ENCODE measurements at regions not wholly inside any gene's neighbourhood (a gene's known extent, or its start where the extent isn't known, plus 50 kb on each side); places are given as distances from the start of the nearest gene placed in this dataset.
"Not testable (repeated sequence)": the region's sequence is repeated elsewhere in the genome, so short reads cannot be mapped to it uniquely, and the experiment has no call there.

GRCh38 chr1:222948079-222948478 is 133.2 kb downstream of the DISP1 start:
- DNase-seq (ENCODE audit: low spot score): no peak

- no peak for DNase-seq (ENCODE audit: low spot score)
Measured at GRCh38 chr1:222950892-222951291, 136.1 kb downstream of the DISP1 start.

GRCh38 chr1:222953585-222953984 is 138.7 kb downstream of the DISP1 start:
- no peak for DNase-seq (ENCODE audit: low spot score)

DNA sequence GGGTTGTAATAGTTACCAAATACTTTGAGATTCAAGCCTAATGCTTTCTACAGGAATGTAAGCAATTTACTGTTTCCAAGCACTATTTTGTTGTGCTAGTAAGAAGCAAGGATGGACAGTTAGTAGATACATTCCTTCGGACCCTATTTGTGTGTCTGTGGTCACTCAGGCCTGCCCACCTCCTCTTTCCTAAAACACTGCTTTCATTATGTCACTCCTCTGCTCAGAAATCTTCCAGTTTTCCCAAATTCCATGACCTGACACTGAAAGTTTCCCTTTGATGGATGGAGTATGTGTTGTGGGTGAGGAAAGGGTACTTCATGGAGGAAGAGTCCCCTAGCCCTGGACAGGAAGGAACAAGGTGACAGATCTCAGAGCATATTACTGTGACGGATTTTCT is 141.1 kb downstream of the DISP1 start:
- DNase-seq (ENCODE audit: low spot score): no peak

GRCh38 chr1:222956601-222957000 is 141.8 kb downstream of the DISP1 start:
- DNase-seq (ENCODE audit: low spot score): no peak

GRCh38 chr1:222967466-222968240 is 152.8 kb downstream of the DISP1 start:
- no peak for DNase-seq (ENCODE audit: low spot score)

DNA sequence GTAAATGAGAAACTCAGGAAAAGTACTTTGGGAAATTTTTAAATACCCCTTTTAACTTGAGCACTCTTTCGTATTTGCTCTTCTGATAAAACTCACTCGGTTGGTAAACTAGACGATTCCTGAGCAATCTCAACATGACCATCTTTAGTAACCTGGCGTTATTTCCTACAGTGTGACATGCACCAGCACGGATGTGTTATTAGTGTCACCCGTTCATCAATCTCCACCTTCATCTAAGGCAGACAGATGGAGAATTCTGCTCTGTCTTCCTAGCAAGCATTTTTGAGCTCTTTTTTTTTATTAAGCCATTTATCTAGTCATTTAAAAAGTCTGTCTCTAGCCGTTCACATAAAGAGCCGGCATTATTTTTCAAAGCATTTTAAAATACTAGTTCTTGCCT is 155.2 kb downstream of the DISP1 start:
- DNase-seq (ENCODE audit: low spot score): no peak

DNA sequence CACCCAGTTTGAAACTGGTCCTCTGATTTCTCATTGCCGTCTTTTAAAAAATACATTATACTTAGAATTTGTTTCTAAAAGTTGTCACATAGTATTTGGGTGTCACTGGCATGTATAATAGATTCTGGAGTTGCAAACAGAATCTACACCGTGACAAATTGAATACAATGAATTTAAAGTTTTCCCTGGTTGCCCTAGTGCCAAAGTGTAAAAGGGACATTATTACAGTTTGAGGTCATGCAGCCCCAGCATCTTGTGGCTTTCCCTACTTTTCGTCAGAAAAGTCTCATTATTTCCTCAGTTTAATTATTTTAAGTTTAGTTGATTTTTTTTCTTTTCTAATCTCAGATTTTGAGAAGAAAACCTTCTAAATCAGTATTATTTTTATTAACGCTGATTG is 155.9 kb downstream of the DISP1 start:
- DNase-seq (ENCODE audit: low spot score): no peak

- no peak for DNase-seq (ENCODE audit: low spot score)
Measured at GRCh38 chr1:222971146-222971545, 156.3 kb downstream of the DISP1 start.

DNA sequence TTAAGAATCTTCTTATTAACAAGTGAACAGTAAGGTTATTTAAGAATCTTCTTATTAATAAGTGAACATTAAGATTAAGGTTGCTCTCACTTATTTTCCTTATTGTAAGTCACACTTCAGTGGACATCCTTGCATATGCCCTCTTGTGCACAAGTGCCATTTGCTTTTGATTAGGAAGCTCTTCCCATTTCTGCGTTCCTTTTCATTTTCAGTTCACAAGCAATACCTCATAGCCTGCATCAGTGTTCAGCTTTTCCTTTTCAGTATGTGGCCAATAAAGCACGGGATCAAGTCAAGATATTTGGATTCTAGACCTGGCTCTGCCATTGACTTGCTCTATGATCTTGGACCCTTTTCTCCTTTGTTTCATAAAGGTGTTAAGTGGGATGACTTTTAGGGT is 158.7 kb downstream of the DISP1 start:
- no peak for DNase-seq (ENCODE audit: low spot score)

GRCh38 chr1:222974496-222974895 is 159.7 kb downstream of the DISP1 start:
- DNase-seq (ENCODE audit: low spot score): no peak

GRCh38 chr1:222975472-222976122 is 160.8 kb downstream of the DISP1 start:
- DNase-seq (ENCODE audit: low spot score): no peak

DNA sequence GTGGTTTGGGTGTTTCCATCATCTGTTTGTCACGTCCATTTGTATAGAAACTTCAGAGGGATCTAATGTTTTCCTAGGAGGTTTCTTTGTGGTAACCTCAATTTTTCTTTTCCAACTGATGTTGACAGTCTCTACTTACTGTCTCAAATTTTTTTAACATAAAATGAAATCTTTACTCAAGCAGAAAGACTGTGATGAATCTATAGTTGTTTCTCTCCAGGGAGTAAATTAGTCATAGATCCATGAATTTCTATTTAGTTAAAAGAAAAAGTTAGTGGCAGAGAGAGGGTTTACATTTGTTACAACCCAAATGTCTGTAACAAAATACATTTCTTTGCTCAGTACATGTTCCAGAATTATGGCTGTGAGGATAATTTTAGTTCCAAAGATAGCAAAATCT is 161.6 kb downstream of the DISP1 start:
- no peak for DNase-seq (ENCODE audit: low spot score)

DNA sequence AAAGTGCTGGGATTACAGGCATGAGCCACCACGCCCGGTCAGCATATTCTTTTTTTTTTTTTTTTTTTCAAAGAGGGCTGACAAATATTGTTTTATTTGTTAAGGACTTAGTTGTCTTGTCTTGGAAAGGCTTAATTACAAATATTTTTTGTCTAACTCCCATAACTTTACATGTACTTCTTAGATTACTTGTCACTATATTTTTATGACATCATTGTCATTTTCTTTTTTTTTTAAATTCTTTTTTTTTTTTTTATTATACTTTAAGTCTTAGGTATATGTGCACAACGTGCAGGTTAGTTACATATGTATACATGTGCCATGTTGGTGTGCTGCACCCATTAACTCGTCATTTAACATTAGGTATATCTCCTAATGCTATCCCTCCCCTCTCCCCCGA is 162.5 kb downstream of the DISP1 start:
- not testable (repeated sequence) for DNase-seq (ENCODE audit: low spot score)

GRCh38 chr1:222979561-222979960 is 163.5 kb downstream of the TLR5 start:
- DNase-seq (ENCODE audit: low spot score): no peak

- DNase-seq (ENCODE audit: low spot score): no peak
Measured at GRCh38 chr1:222987674-222988076, 155.4 kb downstream of the TLR5 start.

DNA sequence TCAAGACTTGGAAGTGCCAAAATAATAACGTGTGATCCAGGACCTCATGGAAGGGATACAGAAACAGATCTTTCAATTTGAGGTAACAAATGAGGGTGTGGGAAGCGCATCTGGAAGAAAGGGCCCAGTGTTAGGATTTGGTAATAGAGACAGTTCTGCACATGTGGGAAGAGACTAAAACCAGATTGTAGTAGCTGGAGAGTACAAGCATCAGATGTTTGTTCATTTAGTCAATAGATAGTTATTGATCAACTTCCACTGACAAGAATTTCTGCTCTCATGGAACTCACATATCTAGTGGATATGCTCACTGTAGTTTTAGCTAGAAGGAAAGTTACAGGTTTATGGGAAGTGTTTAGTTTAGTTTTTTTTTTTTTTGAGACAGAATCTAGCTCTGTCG is 153.6 kb downstream of the TLR5 start:
- no peak for DNase-seq (ENCODE audit: low spot score)

DNA sequence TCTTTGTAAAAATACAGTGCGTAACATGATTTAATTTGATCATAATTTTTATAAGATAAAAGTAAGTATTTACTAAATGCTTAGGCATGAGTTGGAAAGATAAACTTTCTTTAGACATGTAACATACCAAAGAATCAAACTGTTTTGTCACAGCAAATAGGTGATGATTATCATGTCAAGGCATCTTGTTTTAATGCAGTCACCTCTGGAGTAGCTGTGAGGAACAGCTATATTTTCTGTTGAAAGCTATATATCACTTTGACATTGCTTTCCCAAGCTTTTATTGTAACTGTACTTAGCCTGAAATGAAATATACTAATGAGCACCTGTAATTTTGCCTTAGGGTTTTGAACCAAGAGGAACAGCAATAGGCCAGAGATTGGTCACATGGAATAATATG is 151.9 kb downstream of the TLR5 start:
- DNase-seq (ENCODE audit: low spot score): no peak

GRCh38 chr1:222991908-222992307 is 151.1 kb downstream of the TLR5 start:
- DNase-seq (ENCODE audit: low spot score): no peak

- DNase-seq (ENCODE audit: low spot score): no peak
Measured at GRCh38 chr1:222994511-222995235, 148.4 kb downstream of the TLR5 start.

DNA sequence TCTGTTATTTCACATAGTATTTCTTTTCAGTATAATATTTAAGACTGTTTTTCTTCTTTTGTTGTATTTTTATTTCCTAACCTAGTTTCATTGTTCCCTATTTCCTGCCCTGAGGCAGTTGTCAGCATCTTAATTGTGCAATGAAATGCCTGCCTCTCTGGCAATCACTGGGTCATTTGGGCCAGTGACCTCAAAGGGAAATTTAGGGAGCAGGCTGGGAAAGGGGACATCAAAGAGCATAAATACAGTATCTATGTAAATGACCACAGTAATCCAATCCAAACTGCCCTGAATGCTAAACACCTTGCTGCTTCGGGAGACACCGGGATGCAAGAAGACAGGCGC is 147.8 kb downstream of the TLR5 start:
- DNase-seq (ENCODE audit: low spot score): no peak

- DNase-seq (ENCODE audit: low spot score): no peak
Measured at GRCh38 chr1:222995620-222996309, 147.3 kb downstream of the TLR5 start.
